Fibroblast of upper back skin (primary cell): ENCODE measurements at regions not wholly inside any gene's neighbourhood (a gene's known extent, or its start where the extent isn't known, plus 50 kb on each side); places are given as distances from the start of the nearest gene placed in this dataset.

Source experiments
- DNase-seq: peaks from one replicate; pipeline ENCODE4 v3.0.0-alpha.2; 2013

DNA sequence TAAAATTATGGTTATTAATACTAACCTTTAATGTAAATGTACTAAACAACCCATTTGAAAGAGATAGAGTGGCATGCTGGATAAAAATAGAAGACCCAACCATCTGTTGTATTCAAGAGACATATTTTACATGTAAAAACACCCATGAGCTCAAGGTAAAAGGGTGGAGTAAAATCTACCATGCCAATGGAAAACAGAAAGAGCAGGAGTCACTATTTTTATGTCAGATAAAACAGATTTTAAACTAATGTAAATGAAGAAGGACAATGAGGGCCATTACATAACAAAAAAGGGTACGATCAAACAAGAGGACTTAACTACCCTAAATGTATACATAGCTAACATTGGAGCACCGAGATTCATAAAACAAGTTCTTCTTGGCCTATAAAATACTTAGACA is 66.3 kb downstream of the ITM2A start:
- no peak for DNase-seq

DNA sequence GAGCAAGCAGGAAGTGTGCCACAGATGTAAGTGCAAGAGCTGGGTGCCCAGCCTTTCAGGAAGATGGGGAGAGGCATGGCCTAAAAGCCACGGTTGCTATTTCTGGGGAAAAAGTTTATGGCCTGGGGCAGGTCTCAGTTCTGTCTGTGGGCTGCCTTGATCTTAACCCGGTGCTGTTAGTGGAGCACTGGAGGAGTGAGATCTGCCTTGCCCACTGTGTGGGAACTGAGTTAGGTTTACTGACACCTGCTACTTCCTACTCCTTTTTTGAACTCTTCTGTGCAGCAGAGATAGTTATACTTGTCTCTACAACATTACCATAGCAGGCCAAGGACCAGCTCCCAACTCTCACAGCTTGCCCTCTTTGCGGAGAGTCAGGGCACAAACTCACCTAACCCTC is 76.5 kb downstream of the ITM2A start:
- no peak for DNase-seq

- no peak for DNase-seq
These were observed 78.4 kb downstream of the ITM2A start for GRCh38 chrX:79288733-79289132.

DNA sequence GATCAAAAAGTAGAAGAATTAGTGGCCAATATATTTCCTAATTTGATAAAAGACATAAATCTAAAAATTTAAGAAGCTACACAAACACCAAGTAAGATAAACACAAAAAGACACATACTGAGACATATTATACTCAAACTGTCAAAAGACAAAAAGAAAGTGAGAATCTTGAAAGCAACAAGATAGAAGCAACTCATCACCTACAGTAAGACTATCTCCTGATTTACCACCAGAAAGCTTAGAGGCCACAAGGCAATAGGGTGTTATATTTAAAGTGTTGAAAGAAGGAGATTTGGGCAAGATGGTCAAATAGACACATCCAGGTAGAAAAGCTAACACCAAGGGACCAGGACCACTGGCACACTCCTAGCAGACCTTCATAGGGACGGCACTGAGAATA is 79.4 kb downstream of the ITM2A start:
- no peak for DNase-seq

- DNase-seq: no peak
These were observed 85.4 kb downstream of the ITM2A start for GRCh38 chrX:79281775-79282174.

GRCh38 chrX:79270401-79270800 is 96.7 kb downstream of the ITM2A start:
- peak; percentile 16 for DNase-seq

- DNase-seq: peak; percentile 36
These were observed 98.3 kb downstream of the ITM2A start for GRCh38 chrX:79268788-79269187.

GRCh38 chrX:79266702-79267101 is 100.4 kb downstream of the ITM2A start:
- no peak for DNase-seq

- no peak for DNase-seq
These were observed 103.6 kb downstream of the ITM2A start for GRCh38 chrX:79263550-79263949.

- DNase-seq: peak; percentile 43
These were observed 108.0 kb downstream of the ITM2A start for GRCh38 chrX:79259073-79259689.

DNA sequence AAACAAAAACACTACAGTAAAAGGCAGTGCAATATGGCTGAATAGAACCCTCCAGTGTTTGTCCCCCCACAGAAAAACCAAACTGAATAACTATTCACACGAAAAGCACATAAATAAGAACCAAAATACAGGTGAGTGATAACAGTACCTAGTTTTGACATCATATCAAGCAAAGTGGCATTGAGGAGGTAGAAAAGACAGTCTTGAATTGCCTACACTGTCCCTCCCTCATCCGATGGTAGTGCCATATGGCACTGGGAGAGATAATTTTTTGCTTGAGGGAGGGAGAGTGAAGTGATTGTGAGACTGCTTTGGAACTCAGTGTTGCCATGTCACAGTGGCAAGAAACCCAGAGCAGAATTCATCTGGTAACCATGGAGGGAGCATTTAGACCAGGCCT is 99.2 kb downstream of the GPR174 start:
- no peak for DNase-seq

- DNase-seq: no peak
These were observed 91.4 kb downstream of the GPR174 start for GRCh38 chrX:79235899-79236298.

GRCh38 chrX:79231662-79232061 is 87.2 kb downstream of the GPR174 start:
- DNase-seq: no peak
